ENCODE measurements at regions not wholly inside any gene's neighbourhood (a gene's known extent, or its start where the extent isn't known, plus 50 kb on each side); places are given as distances from the start of the nearest gene placed in this dataset.

GRCh38 chr3:95508124-95508523 is 1306.3 kb upstream of the EPHA6 start (continued):
- TF ChIP-seq NANOG (IDR thresholded peaks at IDR 0.05; ENCODE audit: insufficient read depth, low read depth, low read length, poor library complexity, severe bottlenecking) = no peak
- no peak for TF ChIP-seq ATF2 (IDR thresholded peaks at IDR 0.05; ENCODE audit: low read length)
- TF ChIP-seq NRF1 (IDR thresholded peaks at IDR 0.05; ENCODE audit: low read depth, low read length) = no peak

Data from H1 (cell line).